Activated CD4-positive, alpha-beta T cell treated with anti-CD3 and anti-CD28 coated beads, Interleukin-2, Interleukin-6, amounts not matched to agents 100 ng/mL and 50 ng/mL, durations not matched to agents 16 hours and 8 hours (primary cell): ENCODE measurements at regions not wholly inside any gene's neighbourhood (a gene's known extent, or its start where the extent isn't known, plus 50 kb on each side); places are given as distances from the start of the nearest gene placed in this dataset.
"Not testable (repeated sequence)": the region's sequence is repeated elsewhere in the genome, so short reads cannot be mapped to it uniquely, and the experiment has no call there.

Source experiments
- DNase-seq: peaks from one replicate; pipeline ENCODE4 v3.0.0-alpha.2; 2020

DNA sequence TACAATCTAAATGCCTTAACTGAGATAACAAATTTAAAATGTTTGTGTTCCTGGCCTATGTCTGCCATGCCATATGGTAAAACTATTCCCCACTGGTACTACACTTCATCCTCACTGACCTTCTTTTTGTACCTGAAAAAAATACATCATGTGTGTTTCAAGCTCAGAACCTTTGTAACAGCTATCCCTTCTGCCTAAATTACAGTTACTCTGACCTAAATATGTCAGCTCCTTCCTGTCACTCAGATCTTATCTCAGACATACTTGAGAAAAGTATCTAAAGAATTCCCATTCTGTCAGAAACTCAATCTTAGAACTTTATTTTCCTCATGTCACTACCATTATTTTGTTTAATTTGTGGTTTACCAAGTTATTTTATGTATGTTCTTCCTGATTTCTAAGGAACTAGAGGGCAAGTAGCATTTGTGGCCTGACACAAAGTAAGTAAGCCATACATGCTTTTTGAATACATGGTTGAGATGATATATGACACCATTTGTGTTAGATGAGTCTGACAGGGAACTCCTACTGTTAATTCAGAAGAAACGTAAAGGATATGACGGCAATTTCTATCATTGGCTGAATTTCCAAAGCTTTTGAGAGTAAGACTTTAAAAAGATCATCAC, 456.5 kb upstream of the NDST3 start:
- DNase-seq, result no peak

DNA sequence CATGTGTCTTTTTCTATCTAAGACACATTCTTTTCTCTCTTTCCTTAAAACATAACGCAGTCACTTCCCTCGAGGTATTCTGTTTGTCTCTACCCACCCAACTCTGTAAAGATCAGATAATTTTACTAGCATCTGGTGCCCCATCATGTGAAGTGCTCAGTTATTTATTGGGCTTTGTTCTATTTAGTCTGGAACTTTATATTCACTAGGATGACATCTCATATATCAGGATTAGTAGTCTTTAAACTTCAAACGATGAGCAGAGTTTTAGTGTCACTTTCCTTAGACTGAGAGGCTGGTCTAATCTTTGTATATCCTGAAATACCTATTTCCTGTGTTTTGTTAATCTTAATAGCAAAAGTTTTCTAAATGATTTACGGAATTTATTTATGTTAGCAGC, 445.5 kb upstream of the NDST3 start:
- no peak for DNase-seq

DNA sequence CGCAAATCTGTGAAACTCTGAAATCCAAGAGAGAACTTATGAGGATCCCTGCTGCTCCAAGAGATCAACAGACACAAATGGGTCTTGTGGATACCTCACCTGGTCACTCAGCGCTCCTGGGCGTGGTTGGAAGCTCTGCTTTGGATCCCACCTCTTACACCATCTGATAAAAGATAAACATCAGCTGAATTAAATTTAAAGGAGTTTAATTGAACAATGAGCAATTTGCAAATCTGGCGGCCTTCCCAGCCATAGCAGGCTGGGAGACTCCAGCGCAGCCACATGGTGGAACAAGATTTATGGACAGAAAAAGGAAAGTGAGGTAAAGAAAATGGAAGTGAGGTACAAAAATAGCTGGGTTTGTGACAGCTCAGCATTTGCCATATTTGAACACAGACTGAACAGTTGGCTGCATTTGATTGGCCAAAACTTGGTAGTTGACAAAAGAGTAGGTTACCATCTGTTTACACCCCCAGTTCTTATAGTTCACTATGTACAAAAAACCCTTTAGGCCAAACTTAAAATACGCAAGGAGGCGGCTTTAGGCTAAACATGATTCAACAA, 437.3 kb upstream of the NDST3 start:
- DNase-seq, result no peak

DNA sequence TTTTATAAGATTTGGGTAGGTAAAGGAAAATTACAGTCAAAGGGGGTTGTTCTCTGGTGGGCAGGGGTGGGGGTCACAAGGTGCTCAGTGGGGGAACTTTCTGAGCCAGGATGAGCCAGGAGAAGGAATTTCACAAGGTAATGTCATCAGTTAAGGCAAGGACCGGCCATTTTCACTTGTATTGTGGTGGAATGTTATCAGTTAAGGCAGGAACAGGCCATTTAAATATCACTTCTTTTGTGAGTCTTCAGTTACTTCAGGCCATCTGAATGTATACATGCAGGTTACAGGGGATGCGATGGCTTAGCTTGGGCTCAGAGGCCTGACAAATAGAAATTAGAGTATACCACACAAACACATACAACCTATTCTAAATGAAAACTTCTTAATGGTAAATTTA, 434.9 kb upstream of the NDST3 start:
- DNase-seq, result not testable (repeated sequence)

DNA sequence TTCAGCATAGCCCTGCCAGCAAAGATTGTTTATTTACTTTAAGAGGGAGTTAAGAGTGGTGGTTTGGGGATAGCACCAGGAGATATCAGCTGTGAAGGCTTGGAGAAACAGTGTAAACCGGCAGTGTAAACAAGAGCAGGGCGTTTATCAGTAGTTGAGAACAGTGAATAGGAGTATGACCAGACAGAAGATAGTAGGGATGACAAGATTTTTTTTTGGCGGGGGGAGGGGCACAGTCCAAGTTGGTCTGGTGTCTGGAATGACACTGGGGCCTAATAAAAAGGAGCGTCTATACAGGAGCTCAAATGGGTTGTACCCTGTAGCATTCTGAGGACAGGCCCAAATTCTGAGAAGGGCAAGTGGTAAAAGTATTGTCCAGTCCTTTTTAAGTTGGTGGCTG, 433.4 kb upstream of the NDST3 start:
- DNase-seq, result not testable (repeated sequence)

DNA sequence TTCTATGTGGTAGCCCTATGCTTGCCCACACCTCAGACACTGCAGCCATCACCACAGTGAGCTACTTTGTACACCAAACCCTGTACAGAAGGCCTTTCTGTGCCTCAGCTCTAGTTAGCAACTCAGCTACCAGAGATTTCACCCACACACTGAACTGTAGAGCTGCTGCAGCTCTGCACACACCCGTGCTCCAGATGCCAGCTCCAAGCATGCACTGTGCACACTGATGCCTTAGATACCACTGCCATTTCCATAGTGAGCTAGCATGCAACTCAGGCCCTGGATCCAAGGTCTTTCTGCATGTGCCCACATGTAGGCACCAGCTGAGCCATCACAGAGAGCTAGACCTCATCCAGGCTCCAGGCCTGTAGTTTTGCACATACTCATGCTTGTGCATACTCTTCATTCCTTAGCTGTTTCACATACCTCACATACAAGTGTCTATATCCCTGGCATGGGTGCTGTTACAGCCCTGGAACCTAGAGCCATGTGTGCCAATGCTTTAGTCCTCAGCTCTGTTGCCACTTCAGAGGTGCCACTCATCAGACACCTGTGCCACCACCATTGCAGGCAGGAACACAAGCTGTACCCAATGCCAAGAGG, 423.5 kb upstream of the NDST3 start:
- DNase-seq, result no peak

DNA sequence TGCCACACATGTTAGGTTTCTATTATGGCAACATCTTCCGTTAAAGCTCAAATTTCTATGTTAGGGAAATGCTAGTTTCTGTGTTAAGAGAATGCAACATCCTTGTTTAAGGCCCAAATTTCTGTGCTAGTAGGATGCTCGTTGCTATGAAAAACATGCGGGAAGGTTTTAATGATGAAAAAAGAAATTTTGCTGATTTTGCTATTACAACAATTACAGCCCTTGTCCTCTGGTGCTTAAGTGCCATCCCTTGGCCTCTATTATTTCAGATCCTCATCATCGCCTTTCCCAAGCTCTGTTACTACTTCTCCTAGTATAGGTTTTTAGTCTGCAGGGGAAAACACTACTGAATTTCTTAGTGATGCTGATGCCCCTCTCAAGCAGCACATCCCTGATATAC, 412.6 kb upstream of the NDST3 start:
- DNase-seq, result no peak

DNA sequence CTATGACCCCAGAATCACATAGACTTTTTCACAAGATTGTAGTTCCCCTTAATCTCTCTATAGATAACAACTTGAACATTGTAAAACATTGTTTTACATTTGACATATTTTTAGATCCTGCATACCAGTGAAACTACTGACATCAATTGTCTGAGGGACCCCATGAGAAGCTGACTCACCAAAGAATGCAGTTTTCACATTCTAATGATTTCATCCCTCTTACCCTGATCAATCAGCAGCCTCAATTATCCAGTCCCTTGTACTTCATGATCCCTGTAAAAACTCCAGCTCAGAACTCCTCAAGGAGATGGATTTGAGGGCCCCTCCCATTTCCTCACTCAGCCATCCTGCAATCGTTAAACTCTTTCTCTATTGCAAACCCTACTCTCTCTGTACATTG, 411.0 kb upstream of the NDST3 start:
- no peak for DNase-seq

DNA sequence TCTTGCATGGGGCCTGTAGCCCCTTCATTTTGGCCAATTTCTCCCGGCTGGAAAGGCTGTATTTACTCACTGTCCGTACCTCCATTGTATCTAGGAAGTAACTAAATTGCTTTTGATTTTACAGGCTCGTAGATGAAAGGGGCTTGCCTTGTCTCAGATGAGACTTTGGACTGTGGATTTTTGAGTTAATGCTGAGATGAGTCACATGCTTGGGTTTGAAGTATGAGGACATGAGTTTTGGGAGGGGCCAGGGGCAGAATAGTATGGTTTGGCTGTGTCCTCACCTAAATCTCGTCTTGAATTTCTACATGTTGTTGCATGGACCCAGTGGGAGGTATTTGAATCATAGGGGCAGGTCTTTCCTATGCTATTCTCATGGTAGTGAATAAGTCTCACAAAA, 407.6 kb upstream of the NDST3 start:
- DNase-seq, result no peak

DNA sequence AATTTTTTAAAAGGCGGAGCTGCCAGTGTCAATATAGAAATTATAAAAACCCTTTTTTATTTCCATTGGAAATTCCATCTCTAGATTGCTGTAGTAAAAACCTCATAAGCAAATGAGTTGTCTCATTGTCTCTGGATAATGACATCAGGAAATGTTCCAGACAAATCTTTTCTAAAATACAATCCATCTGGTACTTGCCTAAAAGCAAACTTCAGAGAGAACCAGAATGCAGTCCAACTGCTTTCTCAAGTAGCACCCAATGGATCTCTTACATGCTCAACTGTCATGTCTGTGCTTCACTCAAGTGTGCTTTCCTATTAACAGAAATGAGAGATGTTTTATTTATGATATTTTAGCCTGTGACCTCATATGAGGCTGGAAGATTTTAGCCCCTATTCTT, 399.6 kb upstream of the NDST3 start:
- no peak for DNase-seq

DNA sequence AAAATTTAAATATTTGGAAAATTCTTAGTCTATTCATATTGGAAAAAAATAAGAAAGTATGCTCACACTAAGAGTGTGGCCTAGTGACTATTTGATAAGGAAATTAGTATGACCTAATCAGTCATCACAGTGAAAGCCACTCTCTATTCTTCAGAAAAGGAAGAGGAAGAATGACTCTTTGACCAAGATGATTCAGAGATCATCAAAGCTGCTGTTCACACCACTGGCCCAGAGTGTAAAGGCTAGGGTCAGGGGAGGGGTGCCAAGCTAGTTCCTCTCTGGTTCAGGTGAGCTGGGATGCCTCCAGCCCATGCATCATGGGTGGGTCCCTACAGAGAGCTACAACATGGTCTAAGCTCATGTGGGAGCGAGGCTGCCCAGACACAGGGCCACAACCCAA, 396.9 kb upstream of the NDST3 start:
- no peak for DNase-seq

DNA sequence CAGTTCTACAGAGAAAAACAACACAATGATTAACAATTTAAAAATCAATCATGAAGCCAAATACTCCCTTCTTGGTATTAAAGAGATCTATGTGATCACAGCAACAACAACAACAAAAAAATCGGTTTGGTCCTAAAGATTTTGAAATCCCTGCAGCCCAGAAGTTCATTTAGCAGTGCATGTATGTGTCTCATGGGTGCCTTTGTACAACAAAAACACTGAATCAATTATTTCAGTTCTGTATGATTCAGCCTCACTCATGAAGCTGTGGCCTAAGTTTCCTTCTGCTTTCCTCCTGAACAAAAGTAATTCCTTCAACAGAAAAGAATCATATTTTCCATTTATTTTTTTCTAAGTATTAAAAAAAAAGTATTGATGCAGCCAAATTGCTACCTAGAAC, 393.4 kb upstream of the NDST3 start:
- no peak for DNase-seq

DNA sequence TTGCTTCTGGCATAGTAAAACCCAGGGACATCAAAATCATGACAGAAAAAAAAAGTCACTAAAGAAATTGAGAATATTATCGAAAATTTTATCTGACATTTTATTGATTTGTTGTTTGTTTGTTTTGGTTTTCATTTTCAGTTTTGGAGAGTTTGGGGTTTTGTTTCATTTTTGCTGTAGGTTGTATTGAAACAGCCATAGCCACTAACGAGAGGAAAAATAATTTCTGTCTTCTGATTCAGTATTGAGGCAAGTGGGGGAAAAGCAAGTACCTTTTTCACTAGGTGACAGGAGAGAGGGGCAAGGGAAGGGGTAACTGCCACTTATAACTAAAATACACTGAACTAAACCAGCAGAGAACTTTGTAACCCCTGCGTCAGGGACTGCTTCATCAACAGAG, 392.8 kb upstream of the NDST3 start:
- no peak for DNase-seq

DNA sequence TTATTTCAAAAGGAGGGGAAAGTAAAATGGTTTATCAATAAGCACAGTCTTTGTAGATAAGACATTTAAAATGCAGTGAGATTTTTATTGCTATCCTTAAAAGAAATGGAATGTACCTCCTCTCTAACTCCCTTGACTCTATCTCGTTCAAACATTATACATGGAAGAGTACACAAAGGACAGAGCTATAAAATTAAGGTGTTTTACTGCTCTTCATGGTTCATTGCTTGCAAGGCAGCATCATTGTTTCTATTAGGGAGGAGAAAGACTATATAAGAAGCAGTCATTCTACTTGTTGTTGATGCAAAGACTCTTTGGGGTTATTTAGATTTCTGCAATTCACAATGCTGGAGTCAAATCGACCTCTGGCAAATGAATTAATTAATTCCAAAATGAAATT, 380.2 kb upstream of the NDST3 start:
- no peak for DNase-seq

DNA sequence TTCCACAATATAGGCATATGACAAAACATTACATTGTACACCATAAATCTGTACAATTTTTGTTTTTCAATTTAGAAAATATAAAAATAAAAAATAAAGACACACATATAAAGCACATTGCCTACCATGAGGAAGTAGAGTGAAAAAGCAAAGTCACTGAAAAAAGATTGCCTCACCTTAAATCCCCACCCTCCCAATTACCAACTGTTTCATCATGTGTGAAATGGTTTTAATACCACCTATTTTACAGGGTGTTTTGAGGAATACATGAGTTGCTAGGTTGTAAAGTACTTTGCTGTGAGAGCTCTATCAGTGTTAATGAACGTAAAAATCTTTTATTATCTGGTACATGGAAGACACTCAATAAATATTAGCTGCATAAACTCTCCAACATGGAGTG, 373.6 kb upstream of the NDST3 start:
- no peak for DNase-seq

DNA sequence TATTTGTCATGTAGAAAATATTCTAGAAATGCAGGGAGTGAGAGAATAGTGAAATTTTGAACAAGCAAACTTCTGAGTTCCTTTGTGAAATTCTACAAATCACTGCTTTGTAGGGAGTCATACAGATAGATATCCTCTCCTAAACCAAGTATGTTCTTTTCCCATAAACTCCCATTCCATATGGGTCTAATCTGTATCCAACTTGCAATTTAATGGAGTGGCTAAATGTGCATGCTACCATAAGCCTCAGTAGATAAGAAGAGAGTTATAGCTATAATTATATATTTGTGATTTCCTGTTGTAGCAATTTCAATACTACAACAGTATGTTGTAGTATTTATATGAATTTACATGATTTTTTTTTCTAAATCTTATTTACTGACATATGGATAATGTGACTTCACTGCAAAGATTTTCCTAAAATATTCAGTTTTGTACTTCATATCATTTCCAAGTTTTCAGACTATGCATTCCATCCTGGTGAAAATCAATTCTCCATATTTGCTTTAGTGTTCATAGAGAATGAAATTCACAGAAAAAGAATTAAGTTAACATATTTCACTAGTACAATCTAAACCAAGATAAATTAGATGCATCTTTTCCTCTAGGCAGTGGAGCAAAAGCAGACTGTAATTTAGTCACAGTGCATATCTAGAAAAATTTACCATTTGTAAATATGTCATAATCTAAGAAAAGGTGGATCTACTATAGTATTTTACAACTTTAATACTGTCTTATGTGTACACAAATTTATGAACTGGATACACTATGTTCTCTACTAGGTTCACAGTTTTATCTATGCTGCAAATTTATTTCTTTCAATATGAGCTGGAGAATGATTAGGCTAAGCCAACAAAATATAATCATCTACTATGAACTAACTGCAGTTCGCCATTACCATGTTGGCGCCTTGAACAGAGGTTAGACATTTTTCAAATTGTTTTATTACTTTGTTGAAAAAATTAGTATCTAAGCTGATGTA, 372.9 kb upstream of the NDST3 start:
- DNase-seq, result no peak

DNA sequence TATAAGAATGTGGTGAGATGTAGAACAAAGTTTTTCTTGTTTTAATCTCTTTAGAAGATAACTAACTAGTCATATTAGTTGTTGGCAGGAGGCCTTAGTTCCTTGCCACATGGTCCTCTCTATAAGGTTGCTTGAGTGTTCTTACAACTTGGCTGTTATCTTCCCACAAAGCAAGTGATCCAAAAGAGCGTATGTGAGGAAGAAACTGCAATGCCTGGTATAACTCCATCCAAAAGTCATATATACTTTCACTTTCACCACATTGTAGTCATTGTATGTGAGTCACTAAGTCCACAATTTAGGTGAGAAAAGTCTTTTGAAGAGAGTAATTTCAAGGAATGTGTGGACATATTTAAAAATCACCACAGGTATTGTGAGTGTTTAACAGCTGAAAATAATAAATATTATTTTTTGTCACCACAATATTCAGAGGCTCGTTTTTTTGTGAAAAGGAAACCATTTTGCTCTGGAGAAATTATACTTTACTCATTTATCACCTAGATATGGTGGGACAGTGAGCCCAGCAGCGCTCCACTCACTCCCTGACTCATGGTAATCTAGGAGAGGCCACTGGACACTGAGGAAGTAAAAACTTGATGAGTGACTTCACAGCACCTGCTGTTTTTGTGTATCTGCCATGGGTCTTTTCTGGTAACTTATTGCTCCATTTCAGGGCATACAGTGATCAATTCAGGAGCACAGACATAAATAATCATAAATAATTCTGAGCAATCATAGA, 369.4 kb upstream of the NDST3 start:
- no peak for DNase-seq

DNA sequence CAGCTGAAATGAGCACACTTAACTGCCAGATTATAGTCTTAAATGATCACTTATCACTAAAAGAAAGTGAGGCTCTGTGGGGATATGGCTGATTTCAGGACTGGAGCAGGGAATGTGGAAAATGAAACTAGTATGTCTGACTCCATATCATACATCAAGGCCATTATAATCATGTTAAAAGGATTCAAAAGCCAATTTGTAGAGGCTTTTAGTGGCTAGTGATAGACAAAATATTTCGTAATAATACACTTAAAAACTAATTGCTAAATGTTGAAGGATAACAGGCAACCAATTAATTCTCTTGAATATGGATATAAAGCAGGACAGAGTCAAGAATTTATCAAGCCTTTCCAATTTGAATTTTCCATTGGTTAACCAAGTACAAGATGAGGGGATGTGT, 358.1 kb upstream of the NDST3 start:
- no peak for DNase-seq

DNA sequence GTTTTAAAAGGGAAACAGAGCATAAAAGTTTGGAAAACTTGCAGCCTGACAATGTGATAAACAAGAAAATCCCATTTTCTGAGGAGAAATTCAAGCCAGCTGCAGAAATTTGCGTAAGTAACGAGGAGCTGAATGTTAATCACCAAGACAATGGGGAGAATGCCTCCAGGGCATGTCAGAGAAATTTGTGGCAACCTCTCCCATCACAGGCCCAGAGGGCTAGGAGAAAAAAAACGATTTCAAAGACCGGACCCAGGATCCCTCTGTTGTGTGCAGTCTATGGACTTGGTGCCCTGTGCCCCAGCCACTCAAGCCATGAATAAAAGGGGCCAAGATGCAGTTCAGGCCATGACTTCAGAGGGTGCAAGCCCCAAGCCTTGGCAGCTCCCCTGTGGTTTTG, 355.4 kb upstream of the NDST3 start:
- DNase-seq, result no peak

DNA sequence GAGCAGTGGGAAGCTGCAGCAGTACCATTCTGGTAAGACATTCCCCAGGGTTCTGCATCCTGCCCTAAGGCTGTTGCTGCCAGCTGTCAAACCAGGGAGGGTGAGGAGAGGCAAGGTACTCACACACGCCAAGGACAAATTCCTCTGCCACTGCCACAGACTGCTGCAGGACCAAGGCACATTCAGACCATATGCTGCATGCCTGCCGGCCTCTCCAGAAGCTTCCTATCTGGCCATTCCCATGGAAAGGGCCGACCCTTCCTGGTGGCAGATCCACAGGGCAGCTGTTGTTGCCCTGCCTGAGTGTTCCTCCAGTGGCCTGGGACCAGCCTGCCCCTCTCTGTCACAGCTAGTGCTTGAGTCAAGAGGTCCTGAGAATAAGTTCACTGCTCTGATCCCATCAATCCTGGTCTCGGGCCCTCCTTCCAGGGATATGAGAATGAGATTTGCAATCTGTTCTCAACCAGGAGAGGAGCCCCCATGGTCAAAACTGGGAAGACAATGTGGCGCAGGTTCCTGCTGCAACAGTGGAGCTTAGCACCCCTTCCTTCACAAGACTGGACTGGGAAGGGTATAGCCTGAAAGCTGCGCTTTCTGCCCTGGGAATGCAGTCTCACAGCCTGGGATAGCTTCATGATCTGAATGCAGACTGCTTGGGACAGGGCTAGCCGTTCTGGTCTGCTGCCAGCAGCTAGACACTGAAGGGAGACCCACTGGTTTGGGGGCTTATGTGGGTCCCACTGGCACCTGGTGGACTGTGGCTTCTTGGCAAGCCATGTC, 342.5 kb upstream of the NDST3 start:
- DNase-seq, result no peak

DNA sequence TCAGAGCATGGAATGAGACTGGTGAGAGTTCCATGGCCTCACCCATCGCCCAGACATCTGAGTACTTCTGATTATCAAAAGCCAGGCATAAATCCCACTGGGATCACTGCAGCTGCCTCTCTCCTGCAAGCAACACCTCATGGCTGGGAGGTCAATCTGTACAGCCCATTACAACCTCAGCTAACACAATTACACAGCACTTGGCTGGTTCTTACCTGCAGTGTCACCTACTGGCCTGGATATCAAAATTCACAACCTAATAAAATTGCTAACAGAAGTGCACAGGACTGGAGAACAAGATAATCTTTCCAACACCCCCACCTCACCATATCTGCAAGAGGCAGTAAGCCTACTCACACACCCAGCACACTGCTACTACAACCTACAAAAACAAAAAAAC, 341.7 kb upstream of the NDST3 start:
- no peak for DNase-seq

DNA sequence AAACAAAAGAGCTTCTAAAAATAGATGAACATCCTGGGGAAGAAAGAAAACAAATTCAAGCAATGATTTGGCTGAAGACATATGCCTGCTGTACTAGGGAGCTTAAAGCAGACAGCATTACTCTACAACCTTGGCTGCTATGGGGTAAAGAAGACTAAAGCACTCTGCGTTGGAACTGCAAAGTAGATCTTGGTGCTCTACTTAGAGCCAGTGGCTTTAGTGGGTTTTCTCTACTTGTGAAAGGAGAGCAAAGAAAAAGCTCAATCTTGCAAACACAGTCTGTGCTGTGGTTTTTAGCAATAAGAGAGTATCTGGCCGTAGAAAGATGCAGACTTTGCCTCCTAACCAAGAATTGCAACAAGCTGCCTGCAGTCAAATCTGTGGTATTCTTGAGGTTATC, 334.7 kb upstream of the NDST3 start:
- DNase-seq, result no peak
